NCI-H146 treated with DMSO at 0.1 percent for 48 hours (cell line): ENCODE measurements at regions not wholly inside any gene's neighbourhood (a gene's known extent, or its start where the extent isn't known, plus 50 kb on each side); places are given as distances from the start of the nearest gene placed in this dataset.
"Not testable (repeated sequence)": the region's sequence is repeated elsewhere in the genome, so short reads cannot be mapped to it uniquely, and the experiment has no call there.

Experiments used
- DNase-seq: peaks from one replicate; lab custom pipeline; 2025; ENCODE audit not compliant: unreplicated experiment; lab: John Stamatoyannopoulos, UW

GRCh38 chr15:77881950-77882349 lies 195.6 kb downstream of the TBC1D2B start:
- DNase-seq = no peak

- DNase-seq = not testable (repeated sequence)
Measured at GRCh38 chr15:77881535-77881934, 196.0 kb downstream of the TBC1D2B start.

GRCh38 chr15:77879466-77879865 lies 198.0 kb downstream of the TBC1D2B start:
- not testable (repeated sequence) for DNase-seq

GRCh38 chr15:77877869-77878577 lies 199.5 kb downstream of the TBC1D2B start:
- no peak for DNase-seq

- DNase-seq = not testable (repeated sequence)
Measured at GRCh38 chr15:77876107-77876820, 201.2 kb downstream of the TBC1D2B start.

- peak; percentile 6 for DNase-seq
Measured at GRCh38 chr15:77875066-77875721, 202.3 kb downstream of the TBC1D2B start.

- no peak for DNase-seq
Measured at GRCh38 chr15:77874063-77874462, 203.4 kb downstream of the TBC1D2B start.

GRCh38 chr15:77872521-77873425 lies 204.7 kb downstream of the TBC1D2B start:
- not testable (repeated sequence) for DNase-seq

GRCh38 chr15:77871852-77872371 lies 205.6 kb downstream of the TBC1D2B start:
- DNase-seq = no peak

- peak; percentile 36 for DNase-seq
Measured at GRCh38 chr15:77870195-77871065, 207.1 kb downstream of the TBC1D2B start.

- no peak for DNase-seq
Measured at GRCh38 chr15:77869021-77869895, 208.3 kb downstream of the TBC1D2B start.

GRCh38 chr15:77868048-77868629 lies 209.4 kb downstream of the TBC1D2B start:
- DNase-seq = not testable (repeated sequence)

- DNase-seq = no peak
Measured at GRCh38 chr15:77867266-77868047, 210.1 kb downstream of the TBC1D2B start.

GRCh38 chr15:77866596-77867125 lies 210.8 kb downstream of the TBC1D2B start:
- DNase-seq = no peak

- DNase-seq = no peak
Measured at GRCh38 chr15:77866186-77866585, 211.3 kb downstream of the TBC1D2B start.

- DNase-seq = no peak
Measured at GRCh38 chr15:77865701-77866100, 211.8 kb downstream of the TBC1D2B start.

GRCh38 chr15:77865106-77865610 lies 212.4 kb downstream of the TBC1D2B start:
- DNase-seq = no peak
